GM06990 (cell line): ENCODE measurements at regions not wholly inside any gene's neighbourhood (a gene's known extent, or its start where the extent isn't known, plus 50 kb on each side); places are given as distances from the start of the nearest gene placed in this dataset.
"Not testable (repeated sequence)": the region's sequence is repeated elsewhere in the genome, so short reads cannot be mapped to it uniquely, and the experiment has no call there.

Source experiments
- DNase-seq: peaks from one replicate; pipeline ENCODE4 v3.0.0-alpha.2; 2011; ENCODE audit not compliant: insufficient read length; ENCODE audit errors: extremely low read depth
- H3K27me3 ChIP-seq: replicated peaks from 2 replicates; pipeline ENCODE4 v1.6.0; 2011; ENCODE audit warnings: low read length; ENCODE audit not compliant: control insufficient read depth, insufficient read depth
- H3K36me3 ChIP-seq: 2 replicates; pipeline ENCODE4 v1.5.1; 2011; ENCODE audit warnings: low read length; ENCODE audit not compliant: control insufficient read depth, insufficient read depth
- H3K4me3 ChIP-seq: replicated peaks from 2 replicates; pipeline ENCODE4 v1.5.1; 2011; ENCODE audit warnings: low read depth, mild to moderate bottlenecking, control low read depth, low read length
- CTCF ChIP-seq: IDR thresholded peaks from 2 replicates; pipeline ENCODE4 v1.5.1; 2011; ENCODE audit warnings: low read length, control low read depth, mild to moderate bottlenecking, inconsistent platforms; ENCODE audit not compliant: insufficient read depth, poor library complexity, severe bottlenecking

GRCh38 chr15:77862651-77863104 is 214.8 kb downstream of the TBC1D2B start:
- Histone ChIP-seq H3K4me3 (no peak overlapping the region), H3K36me3 (no peaks in the 10 kb centered on the region), H3K27me3 (peaks cover 1% of the 10 kb centered on the region)
- no peak for DNase-seq
- no peak for TF ChIP-seq CTCF

GRCh38 chr15:77861997-77862635 is 215.4 kb downstream of the TBC1D2B start:
- H3K27me3 ChIP-seq: not testable (repeated sequence)

GRCh38 chr15:77860071-77860691 is 217.3 kb downstream of the TBC1D2B start:
- Histone ChIP-seq H3K4me3 (no peak overlapping the region), H3K27me3 (peaks cover 1% of the 10 kb centered on the region), H3K36me3 (no peaks in the 10 kb centered on the region)
- DNase-seq: no peak
- no peak for TF ChIP-seq CTCF

More at GRCh38 chr15:77861997-77862635, 215.4 kb downstream of the TBC1D2B start:
- not testable (repeated sequence) for H3K4me3 ChIP-seq, DNase-seq, H3K36me3 ChIP-seq

GRCh38 chr15:77859491-77860060 is 217.9 kb downstream of the TBC1D2B start:
- Histone ChIP-seq H3K36me3 (no peaks in the 10 kb centered on the region), H3K4me3 (no peak overlapping the region), H3K27me3 (peaks cover 1% of the 10 kb centered on the region)
- no peak for DNase-seq
- no peak for TF ChIP-seq CTCF

GRCh38 chr15:77858792-77859490 is 218.6 kb downstream of the TBC1D2B start:
- H3K4me3 ChIP-seq: no peak overlapping the region
- H3K27me3 ChIP-seq: no peaks in the 10 kb centered on the region; the same call in none of the 2 replicates
- no peak for DNase-seq
- no peak for TF ChIP-seq CTCF
- H3K36me3 ChIP-seq: no peaks in the 10 kb centered on the region

GRCh38 chr15:77857419-77857818 is 220.1 kb downstream of the TBC1D2B start:
- DNase-seq: no peak
- Histone ChIP-seq H3K4me3 (no peak overlapping the region), H3K27me3 (no peaks in the 10 kb centered on the region; the same call in 1 of the 2 replicates), H3K36me3 (no peaks in the 10 kb centered on the region)
- no peak for TF ChIP-seq CTCF
